K562 (cell line): ENCODE measurements at regions not wholly inside any gene's neighbourhood (a gene's known extent, or its start where the extent isn't known, plus 50 kb on each side); places are given as distances from the start of the nearest gene placed in this dataset.

Experiments used
- ATF7 ChIP-seq: fragments of 450-650 bp; IDR thresholded peaks from 2 replicates; pipeline ENCODE4 v1.7.1; 2014; ENCODE audit warnings: mild to moderate bottlenecking, moderate library complexity
- EZH2 ChIP-seq: IDR thresholded peaks from 2 replicates; pipeline ENCODE4 v1.6.1; 2012; ENCODE audit warnings: low read depth, mild to moderate bottlenecking, inconsistent platforms, low read length, borderline replicate concordance
- FOXA3 ChIP-seq, 2 experiments: fragments of 450-650 bp in 1 of 2; sonication (generic) in 1 of 2; formaldehyde crosslinking; IDR thresholded peaks in 1 of 2; conservative IDR thresholded peaks in 1 of 2; 2 replicates each; pipeline versions ENCODE4 v1.4.0 to v1.8.0; 2020 to 2022; ENCODE audit warnings: mild to moderate bottlenecking in 2 of 2, missing genetic modification reagents in 1 of 2
- KDM4B ChIP-seq, 2 experiments: fragments of 450-650 bp in 1 of 2; sonication (generic) in 1 of 2; IDR thresholded peaks; 2 replicates each; pipeline ENCODE4 v1.6.1; 2016 to 2017; ENCODE audit warnings: borderline replicate concordance in 2 of 2, antibody characterized with exemption in 1 of 2, low read depth in 1 of 2, mild to moderate bottlenecking in 1 of 2
- MCM2 ChIP-seq: fragments of 450-650 bp; IDR thresholded peaks from 2 replicates; pipeline ENCODE4 v1.6.1; 2017; ENCODE audit warnings: low read depth, mild to moderate bottlenecking
- NFE2L1 ChIP-seq: fragments of 450-650 bp; IDR thresholded peaks from 2 replicates; pipeline ENCODE4 v1.6.1; 2016; ENCODE audit warnings: missing genetic modification characterization, low read depth, mild to moderate bottlenecking, missing compliant biosample characterization, moderate library complexity, borderline replicate concordance
- NR1H2 ChIP-seq: sonication (generic); formaldehyde crosslinking; IDR thresholded peaks from 2 replicates; pipeline ENCODE4 v1.4.0; 2020; ENCODE audit warnings: mild to moderate bottlenecking, missing genetic modification reagents
- RNF2 ChIP-seq: sonication (generic); IDR thresholded peaks from 2 replicates; pipeline ENCODE4 v1.6.1; 2016
- ZFX ChIP-seq: sonication (generic); formaldehyde crosslinking; IDR thresholded peaks from 2 replicates; pipeline ENCODE4 v1.8.0; 2022; ENCODE audit warnings: mild to moderate bottlenecking, missing genetic modification reagents, moderate library complexity
- ZNF449 ChIP-seq: fragments of 250-450 bp; sonication (Bioruptor Pico); IDR thresholded peaks from 2 replicates; pipeline ENCODE4 v1.8.0; 2022; ENCODE audit warnings: moderate library complexity, mild to moderate bottlenecking, inconsistent platforms
- TF ChIP-seq, protein P1 (sequence below), 3 experiments: IDR thresholded peaks in 2 of 3; conservative IDR thresholded peaks in 1 of 3; 2 replicates each; pipeline ENCODE4 v1.5.1; 2011 to 2012; ENCODE audit warnings: low read length in 3 of 3, mild to moderate bottlenecking in 3 of 3, control low read depth in 2 of 3, improper control_type of control experiment in 1 of 3, inconsistent platforms in 1 of 3, low read depth in 1 of 3, mixed read lengths in 1 of 3, moderate library complexity in 1 of 3; ENCODE audit not compliant: insufficient read depth in 2 of 3
- TF ChIP-seq, protein P2 (sequence below): fragments of 250-450 bp; sonication (Bioruptor Pico); IDR thresholded peaks from 2 replicates; pipeline ENCODE4 v1.5.0; 2020; ENCODE audit warnings: mild to moderate bottlenecking, borderline replicate concordance

DNA sequence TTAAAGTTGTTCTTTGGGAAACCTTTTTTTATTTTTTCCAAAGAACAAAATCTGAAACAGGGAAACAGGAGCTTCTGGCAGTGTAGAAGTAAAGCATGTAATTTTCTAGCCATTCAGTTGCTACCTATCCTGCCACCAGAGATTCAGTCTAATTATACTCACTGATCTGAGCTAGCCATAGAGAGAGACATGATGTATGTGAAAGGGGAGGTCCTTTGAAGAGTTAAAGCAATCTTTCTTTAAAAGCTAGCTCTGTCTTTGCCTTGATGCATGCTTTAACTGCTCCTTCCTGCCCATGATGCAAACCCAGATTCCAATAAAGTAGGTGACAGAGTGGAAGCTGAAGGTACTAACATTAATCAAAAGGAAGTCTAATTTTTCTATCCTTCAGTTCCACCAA is 114.1 kb upstream of the GRIK2 start:
- TF ChIP-seq FOXA3 (CRISPR knock-in tag; conservative IDR thresholded peaks at IDR 0.05 in 1 of 2, IDR thresholded peaks at IDR 0.05 in 1 of 2): no peak
- TF ChIP-seq, protein P1, sequence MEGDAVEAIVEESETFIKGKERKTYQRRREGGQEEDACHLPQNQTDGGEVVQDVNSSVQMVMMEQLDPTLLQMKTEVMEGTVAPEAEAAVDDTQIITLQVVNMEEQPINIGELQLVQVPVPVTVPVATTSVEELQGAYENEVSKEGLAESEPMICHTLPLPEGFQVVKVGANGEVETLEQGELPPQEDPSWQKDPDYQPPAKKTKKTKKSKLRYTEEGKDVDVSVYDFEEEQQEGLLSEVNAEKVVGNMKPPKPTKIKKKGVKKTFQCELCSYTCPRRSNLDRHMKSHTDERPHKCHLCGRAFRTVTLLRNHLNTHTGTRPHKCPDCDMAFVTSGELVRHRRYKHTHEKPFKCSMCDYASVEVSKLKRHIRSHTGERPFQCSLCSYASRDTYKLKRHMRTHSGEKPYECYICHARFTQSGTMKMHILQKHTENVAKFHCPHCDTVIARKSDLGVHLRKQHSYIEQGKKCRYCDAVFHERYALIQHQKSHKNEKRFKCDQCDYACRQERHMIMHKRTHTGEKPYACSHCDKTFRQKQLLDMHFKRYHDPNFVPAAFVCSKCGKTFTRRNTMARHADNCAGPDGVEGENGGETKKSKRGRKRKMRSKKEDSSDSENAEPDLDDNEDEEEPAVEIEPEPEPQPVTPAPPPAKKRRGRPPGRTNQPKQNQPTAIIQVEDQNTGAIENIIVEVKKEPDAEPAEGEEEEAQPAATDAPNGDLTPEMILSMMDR (IDR thresholded peaks at IDR 0.05 in 2 of 3, conservative IDR thresholded peaks at IDR 0.05 in 1 of 3; ENCODE audit: insufficient read depth in 2 of 3, low read depth in 1 of 3, low read length in 3 of 3): no peak
- no peak for TF ChIP-seq ZFX (CRISPR knock-in tag)
- no peak for TF ChIP-seq NFE2L1 (tag)
- TF ChIP-seq ATF7: no peak
- TF ChIP-seq KDM4B (IDR thresholded peaks at IDR 0.05; ENCODE audit: borderline replicate concordance in 2 of 2, low read depth in 1 of 2): no peak
- no peak for TF ChIP-seq MCM2
- TF ChIP-seq NR1H2 (CRISPR knock-in tag): no peak
- no peak for TF ChIP-seq ZNF449 (CRISPR knock-in tag)
- TF ChIP-seq, protein P2, sequence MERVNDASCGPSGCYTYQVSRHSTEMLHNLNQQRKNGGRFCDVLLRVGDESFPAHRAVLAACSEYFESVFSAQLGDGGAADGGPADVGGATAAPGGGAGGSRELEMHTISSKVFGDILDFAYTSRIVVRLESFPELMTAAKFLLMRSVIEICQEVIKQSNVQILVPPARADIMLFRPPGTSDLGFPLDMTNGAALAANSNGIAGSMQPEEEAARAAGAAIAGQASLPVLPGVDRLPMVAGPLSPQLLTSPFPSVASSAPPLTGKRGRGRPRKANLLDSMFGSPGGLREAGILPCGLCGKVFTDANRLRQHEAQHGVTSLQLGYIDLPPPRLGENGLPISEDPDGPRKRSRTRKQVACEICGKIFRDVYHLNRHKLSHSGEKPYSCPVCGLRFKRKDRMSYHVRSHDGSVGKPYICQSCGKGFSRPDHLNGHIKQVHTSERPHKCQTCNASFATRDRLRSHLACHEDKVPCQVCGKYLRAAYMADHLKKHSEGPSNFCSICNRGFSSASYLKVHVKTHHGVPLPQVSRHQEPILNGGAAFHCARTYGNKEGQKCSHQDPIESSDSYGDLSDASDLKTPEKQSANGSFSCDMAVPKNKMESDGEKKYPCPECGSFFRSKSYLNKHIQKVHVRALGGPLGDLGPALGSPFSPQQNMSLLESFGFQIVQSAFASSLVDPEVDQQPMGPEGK (CRISPR knock-in tag): no peak
- no peak for TF ChIP-seq EZH2
- no peak for TF ChIP-seq RNF2
